Spleen (tissue), 11 donors: ENCODE measurements at regions not wholly inside any gene's neighbourhood (a gene's known extent, or its start where the extent isn't known, plus 50 kb on each side); places are given as distances from the start of the nearest gene placed in this dataset.
"Not testable (repeated sequence)": the region's sequence is repeated elsewhere in the genome, so short reads cannot be mapped to it uniquely, and the experiment has no call there.

ENCODE experiments used
- DNase-seq: peaks from one replicate; pipeline ENCODE4 v3.0.0-alpha.2; 2020
- H3K27ac ChIP-seq, 8 donors: fragments of 200-600 bp; sonication (generic) in 7 of 8; 1 replicate in 4 of 8; 2 replicates in 4 of 8; pipeline versions ENCODE4 v1.5.0 to v1.8.0; 2016 to 2021; ENCODE audit warnings: inconsistent platforms in 4 of 8, mild to moderate bottlenecking in 4 of 8, moderate library complexity in 1 of 8
- H3K27me3 ChIP-seq, 7 donors: fragments of 200-600 bp; sonication (generic) in 6 of 7; replicated peaks in 1 of 7; 1 replicate in 4 of 7; 2 replicates in 3 of 7; pipeline versions ENCODE4 v1.5.0 to v1.8.0; 2016 to 2021; ENCODE audit warnings: inconsistent platforms in 3 of 7, mild to moderate bottlenecking in 1 of 7
- H3K36me3 ChIP-seq, 6 donors: fragments of 200-600 bp; sonication (generic) in 5 of 6; 1 replicate in 4 of 6; 2 replicates in 2 of 6; pipeline versions ENCODE4 v1.5.0 to v1.8.0; 2016 to 2021; ENCODE audit warnings: inconsistent platforms in 2 of 6
- H3K4me1 ChIP-seq, 6 donors: fragments of 200-600 bp; sonication (generic) in 5 of 6; 1 replicate in 3 of 6; 2 replicates in 3 of 6; pipeline versions ENCODE4 v1.5.0 to v1.8.0; 2016 to 2021; ENCODE audit warnings: inconsistent platforms in 3 of 6
- H3K4me3 ChIP-seq, 8 donors: fragments of 200-600 bp; sonication (generic) in 7 of 8; 1 replicate in 4 of 8; 2 replicates in 4 of 8; pipeline versions ENCODE4 v1.5.0 to v1.8.0; 2016 to 2021; ENCODE audit warnings: inconsistent platforms in 4 of 8, mild to moderate bottlenecking in 4 of 8, moderate library complexity in 2 of 8
- H3K9me3 ChIP-seq, 8 donors: fragments of 200-600 bp; sonication (generic) in 7 of 8; 1 replicate in 4 of 8; 2 replicates in 4 of 8; pipeline versions ENCODE4 v1.5.0 to v1.8.0; 2016 to 2021; ENCODE audit warnings: inconsistent platforms in 4 of 8
- POLR2A ChIP-seq, 3 donors: fragments of 450-650 bp; IDR thresholded peaks; one replicate each; pipeline ENCODE4 v1.5.1; 2017; ENCODE audit warnings: antibody characterized with exemption in 3 of 3, mild to moderate bottlenecking in 1 of 3
- POLR2AphosphoS5 ChIP-seq, 3 donors: sonication (generic); formaldehyde crosslinking; IDR thresholded peaks; one replicate each; pipeline ENCODE4 v1.5.1; 2017; ENCODE audit warnings: antibody characterized with exemption in 3 of 3
- WGBS, 5 donors: extraction: QIAGEN DNeasy Blood & Tissue Kit in 3 of 5; methylation state at CpG; one replicate each; pipeline versions ENCODE4 v1.1.5 to v1.1.7; 2013 to 2018; 5-methylcytosine and 5-hydroxymethylcytosine counted together
- intact Hi-C: fragments of 100-400 bp; cut with DNase I; formaldehyde crosslinking; loops from one replicate; pipeline ENCODE4 v1.15.0; 2023; ENCODE audit warnings: low total_unique reads
- TF ChIP-seq, protein P1 (sequence below), 11 experiments: fragments of 200-600 bp in 7 of 11; fragments of 450-650 bp in 4 of 11; sonication (generic) in 4 of 11; IDR thresholded peaks in 8 of 11; conservative IDR thresholded peaks in 3 of 11; 1 replicate in 7 of 11; 2 replicates in 4 of 11; pipeline versions ENCODE4 v1.4.0 to v1.8.0; 2016 to 2021; ENCODE audit warnings: antibody characterized with exemption in 11 of 11, inconsistent platforms in 4 of 11, mild to moderate bottlenecking in 1 of 11
- donor health status: healthy with polysubstance abuse.
- donor health status: DM: no; HTN: no; CAD: no; lungs with moderate emphysema.
- donor health status: DM: no; HTN: no; CAD: no.
- donor health status: Bipolar disorder and iron deficiency.
- donor health status: healthy.
- donor health status: DM: no; HTN: no; CAD: no.
- donor health status: DM: yes; HTN: yes; CAD: no.

DNA sequence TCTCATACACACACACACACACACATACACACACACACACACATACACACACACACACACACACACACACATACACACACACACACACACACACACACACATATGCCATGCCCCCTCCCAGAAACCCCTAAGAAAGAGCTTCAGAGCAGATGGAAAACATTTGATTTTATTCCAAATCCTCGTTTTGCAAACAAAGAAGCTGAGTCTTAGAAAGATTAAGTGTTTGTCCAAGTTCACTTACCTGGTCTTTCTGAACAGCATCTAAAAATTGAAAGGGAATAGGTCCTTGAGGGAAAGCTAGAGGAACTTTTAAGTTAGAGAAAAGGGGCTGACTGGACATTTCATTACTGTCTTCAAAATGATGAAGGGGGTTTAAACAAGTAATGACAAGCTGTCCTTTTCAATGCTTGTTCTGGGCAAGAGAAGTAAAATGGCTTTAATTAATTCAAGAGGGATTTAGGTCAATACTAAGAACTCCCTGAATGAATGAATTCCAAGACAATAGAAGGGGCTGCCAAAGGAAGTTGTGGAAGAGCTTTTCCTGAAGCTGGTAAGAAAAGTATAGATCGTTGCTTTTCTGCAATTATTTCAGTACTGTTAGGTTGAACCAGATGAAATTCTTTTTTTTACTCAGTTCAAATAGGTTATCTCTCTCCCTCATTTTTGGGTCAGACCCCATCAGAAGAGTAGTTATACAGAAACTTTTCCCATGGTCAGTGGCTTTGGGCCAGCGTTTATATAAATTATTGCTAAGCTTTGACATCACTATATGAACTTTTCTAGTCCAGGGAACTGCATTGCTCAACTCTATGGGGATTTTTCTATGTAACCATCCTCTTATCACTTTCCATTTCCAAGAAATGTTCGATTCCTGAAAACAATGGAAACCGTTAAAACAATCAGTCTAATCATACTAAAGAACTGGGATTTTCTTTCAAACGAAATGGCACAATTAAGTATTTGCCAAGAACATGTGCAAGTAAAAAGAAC, 261.4 kb downstream of the MTERF1 start:
- no peaks in the 10 kb centered on the region for H3K4me1 ChIP-seq
- H3K36me3 ChIP-seq, result no peaks in the 10 kb centered on the region
- no peak overlapping the region for H3K4me3 ChIP-seq
- H3K27me3 ChIP-seq, result no peaks in the 10 kb centered on the region
- WGBS, 5 donors, result 59 to 72% (median 64%) methylated on average over 6 of the region's 6 CpGs
- intact Hi-C loops, result no loop called here
- H3K27ac ChIP-seq, result no peak overlapping the region
- TF ChIP-seq POLR2AphosphoS5 (IDR thresholded peaks at IDR 0.05) (no peak), POLR2A (IDR thresholded peaks at IDR 0.05) (no peak)
- TF ChIP-seq, protein P1, sequence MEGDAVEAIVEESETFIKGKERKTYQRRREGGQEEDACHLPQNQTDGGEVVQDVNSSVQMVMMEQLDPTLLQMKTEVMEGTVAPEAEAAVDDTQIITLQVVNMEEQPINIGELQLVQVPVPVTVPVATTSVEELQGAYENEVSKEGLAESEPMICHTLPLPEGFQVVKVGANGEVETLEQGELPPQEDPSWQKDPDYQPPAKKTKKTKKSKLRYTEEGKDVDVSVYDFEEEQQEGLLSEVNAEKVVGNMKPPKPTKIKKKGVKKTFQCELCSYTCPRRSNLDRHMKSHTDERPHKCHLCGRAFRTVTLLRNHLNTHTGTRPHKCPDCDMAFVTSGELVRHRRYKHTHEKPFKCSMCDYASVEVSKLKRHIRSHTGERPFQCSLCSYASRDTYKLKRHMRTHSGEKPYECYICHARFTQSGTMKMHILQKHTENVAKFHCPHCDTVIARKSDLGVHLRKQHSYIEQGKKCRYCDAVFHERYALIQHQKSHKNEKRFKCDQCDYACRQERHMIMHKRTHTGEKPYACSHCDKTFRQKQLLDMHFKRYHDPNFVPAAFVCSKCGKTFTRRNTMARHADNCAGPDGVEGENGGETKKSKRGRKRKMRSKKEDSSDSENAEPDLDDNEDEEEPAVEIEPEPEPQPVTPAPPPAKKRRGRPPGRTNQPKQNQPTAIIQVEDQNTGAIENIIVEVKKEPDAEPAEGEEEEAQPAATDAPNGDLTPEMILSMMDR (IDR thresholded peaks at IDR 0.05 in 8 of 11, conservative IDR thresholded peaks at IDR 0.05 in 3 of 11), result no peak
- H3K9me3 ChIP-seq, result no peaks in the 10 kb centered on the region
- DNase-seq, result no peak

DNA sequence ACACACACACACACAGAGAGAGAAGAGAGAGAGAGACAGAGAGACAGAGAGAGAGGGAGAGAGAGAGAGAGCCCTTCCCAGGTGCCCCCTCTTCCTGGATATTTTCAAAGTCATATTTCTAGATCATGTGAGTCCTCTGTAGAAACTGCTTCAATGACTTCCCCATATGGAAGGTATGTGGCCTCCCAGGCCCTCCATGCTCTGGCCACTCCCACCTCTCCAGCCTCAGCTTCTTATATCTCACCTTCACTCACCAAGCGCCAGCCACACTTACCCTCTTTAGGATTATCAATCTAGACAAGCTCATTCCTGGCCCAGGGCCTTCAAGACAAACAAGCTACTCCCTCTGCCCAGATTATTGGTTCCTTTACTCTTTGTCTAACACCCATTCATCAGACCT, 259.7 kb downstream of the MTERF1 start:
- intact Hi-C loops, result no loop called here
- WGBS, 5 donors, result 88 to 100% (median 92%) methylated on average over 1 of the region's 1 CpG

DNA sequence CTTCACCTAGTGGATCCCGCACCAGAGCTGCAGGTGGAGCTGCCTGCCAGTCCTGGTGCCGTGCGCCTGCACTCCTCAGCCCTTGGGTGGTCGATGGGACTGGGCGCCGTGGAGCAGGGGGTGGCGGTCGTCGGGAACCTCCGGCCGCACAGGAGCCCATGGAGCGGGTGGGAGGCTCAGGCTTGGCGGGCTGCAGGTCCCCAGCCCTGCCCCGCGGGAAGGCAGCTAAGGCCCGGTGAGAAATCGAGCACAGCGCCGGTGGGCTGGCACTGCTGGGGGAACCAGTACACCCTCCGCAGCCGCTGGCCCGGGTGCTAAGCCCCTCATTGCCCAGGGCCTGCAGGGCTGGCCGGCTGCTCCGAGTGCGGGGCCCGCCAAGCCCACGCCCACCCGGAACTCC, 253.2 kb downstream of the MTERF1 start:
- 95 to 97% (median 95%) methylated on average over 18 to 28 of the region's 28 CpGs; no CpG with 5 or more reads in 1 of the 5 donors for WGBS, 5 donors
- H3K36me3 ChIP-seq, H3K27ac ChIP-seq, DNase-seq, H3K27me3 ChIP-seq, intact Hi-C loops, H3K4me1 ChIP-seq, H3K4me3 ChIP-seq, H3K9me3 ChIP-seq: not testable (repeated sequence)

More for the DNA sequence above, 259.7 kb downstream of the MTERF1 start:
- no peaks in the 10 kb centered on the region for H3K36me3 ChIP-seq
- H3K9me3 ChIP-seq, result no peaks in the 10 kb centered on the region
- no peak for DNase-seq
- H3K27me3 ChIP-seq, result no peaks in the 10 kb centered on the region
- TF ChIP-seq POLR2AphosphoS5 (IDR thresholded peaks at IDR 0.05) (no peak), POLR2A (IDR thresholded peaks at IDR 0.05) (no peak)
- TF ChIP-seq, protein P1 (IDR thresholded peaks at IDR 0.05 in 8 of 11, conservative IDR thresholded peaks at IDR 0.05 in 3 of 11), result no peak
- H3K4me3 ChIP-seq, result no peak overlapping the region
- no peaks in the 10 kb centered on the region for H3K4me1 ChIP-seq
- H3K27ac ChIP-seq, result no peak overlapping the region

DNA sequence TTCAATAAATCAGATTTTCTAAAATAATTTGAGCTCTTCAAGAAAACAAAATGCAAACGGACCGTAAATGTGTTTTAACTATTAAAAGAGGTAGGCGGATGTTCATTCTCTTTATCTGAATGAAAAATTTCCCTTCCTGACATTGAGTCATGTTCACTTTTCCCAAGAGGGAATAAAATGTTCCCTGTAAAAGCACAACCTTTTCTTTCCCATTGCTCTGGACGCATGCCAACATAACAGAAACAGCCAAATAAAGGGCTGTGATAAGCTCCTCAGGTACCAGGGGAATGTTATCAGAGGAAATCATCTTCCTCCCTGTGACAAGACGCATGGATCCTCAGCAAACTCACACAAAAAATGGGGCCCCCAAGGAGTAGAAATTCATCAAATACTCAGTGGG, 251.8 kb downstream of the MTERF1 start:
- Histone ChIP-seq H3K36me3 (no peaks in the 10 kb centered on the region), H3K4me3 (no peak overlapping the region), H3K27me3 (no peaks in the 10 kb centered on the region), H3K9me3 (peaks cover 0 to 4% (median 0%) of the 10 kb centered on the region in 8 donors), H3K27ac (no peak overlapping the region), H3K4me1 (no peaks in the 10 kb centered on the region)
- TF ChIP-seq POLR2AphosphoS5 (IDR thresholded peaks at IDR 0.05) (no peak), POLR2A (IDR thresholded peaks at IDR 0.05) (no peak)
- TF ChIP-seq, protein P1 (IDR thresholded peaks at IDR 0.05 in 8 of 11, conservative IDR thresholded peaks at IDR 0.05 in 3 of 11), result no peak
- DNase-seq, result no peak
- 51 to 78% (median 69%) methylated on average over 5 of the region's 5 CpGs for WGBS, 5 donors
- intact Hi-C loops, result no loop called here
